ENCODE measurements at regions not wholly inside any gene's neighbourhood (a gene's known extent, or its start where the extent isn't known, plus 50 kb on each side); places are given as distances from the start of the nearest gene placed in this dataset.
"Not testable (repeated sequence)": the region's sequence is repeated elsewhere in the genome, so short reads cannot be mapped to it uniquely, and the experiment has no call there.

DNA sequence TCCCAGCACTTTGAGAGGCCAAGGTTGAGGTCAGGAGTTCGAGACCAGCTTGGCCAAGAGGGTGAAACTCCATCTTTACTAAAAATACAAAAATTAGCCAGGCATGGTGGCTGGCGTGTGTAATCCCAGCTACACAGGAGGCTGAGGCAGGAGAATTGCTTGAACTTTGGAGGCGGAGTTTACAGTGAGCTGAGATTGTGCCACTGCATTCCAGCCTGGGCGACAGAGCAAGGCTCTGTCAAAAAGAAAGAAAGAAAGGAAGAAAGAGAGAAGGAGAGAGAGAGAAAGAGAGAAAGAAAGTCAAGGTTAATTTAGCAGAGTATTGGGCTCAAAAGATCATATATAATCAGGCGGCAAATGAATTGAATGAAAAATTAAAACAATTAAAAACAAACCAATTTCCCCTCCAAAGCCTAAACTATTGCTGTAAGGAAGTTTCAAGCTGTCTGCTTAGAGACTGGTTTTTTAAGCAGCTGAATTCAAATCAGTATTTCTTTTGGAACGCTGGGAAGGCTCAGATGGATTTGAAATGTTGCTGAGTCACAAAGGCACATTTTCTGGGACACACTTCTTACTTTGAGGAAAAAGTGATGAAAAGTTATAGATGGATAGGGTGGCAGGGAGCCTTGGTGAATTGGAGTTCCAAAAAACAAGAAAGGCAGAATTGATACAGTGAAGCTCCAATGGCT, 81.3 kb upstream of the BHLHE40 start:
- in situ Hi-C loops (cut with HindIII; ENCODE audit: low sequenced_read_pairs): no loop called here

DNA sequence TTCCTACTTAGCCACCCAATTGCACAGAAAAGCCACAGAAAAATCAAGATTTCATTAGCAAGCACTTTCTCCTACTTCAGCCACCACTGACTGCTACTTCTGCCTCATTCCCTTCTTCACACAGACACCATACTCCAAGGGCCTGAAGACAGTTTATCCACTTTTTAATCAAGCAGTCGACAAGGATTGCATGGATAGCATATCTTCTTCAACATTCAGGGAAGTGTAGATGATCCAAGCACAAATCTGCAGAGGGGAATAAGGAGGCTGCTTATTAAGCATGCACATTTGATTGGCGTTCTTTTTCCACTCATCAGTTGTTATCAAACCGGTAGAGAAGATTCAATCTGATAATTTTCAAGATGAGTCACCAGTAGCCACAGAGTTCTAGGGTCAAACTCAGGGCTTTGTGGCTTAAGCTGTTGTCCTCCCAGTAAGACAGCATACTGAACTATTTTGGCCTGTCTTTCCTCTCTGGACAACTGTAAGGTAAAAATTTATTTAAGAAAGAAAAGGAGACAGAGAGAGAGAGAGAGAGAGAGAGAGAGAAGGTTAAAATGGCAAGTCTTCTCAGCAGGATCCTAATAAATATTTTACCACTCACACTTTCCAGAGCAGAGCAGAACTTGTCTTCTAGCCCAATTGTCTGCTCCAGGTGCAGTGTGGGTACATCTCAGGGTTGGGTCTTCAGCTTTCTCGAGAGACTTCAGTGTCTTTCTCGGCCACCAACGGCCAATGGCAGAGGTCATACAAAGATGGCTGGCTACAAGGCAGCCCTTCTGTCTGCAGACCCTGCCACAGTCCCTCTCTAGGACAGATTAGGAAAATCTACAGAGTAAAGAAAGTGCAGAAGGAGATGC, 80.6 kb upstream of the BHLHE40 start:
- in situ Hi-C loops (cut with HindIII; ENCODE audit: low sequenced_read_pairs): no loop called here

DNA sequence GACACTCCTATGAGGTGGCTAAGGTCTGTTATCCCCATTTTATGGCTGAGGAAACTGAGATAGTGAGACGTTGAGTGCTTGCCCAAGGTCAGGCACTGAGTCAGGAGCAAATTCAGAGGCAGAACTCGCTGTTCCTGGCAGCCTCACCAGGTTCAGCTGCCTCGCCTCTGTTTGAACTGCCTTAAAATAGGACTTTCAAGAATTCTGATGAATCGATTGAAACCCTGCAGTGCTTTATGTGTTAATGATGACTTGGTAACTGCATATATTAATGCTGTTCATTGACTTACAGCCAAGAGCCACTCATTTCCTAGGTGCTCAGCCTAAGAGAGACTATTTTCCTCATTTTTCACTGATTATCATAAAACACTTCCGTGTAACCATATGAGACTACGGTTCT, 79.5 kb upstream of the BHLHE40 start:
- in situ Hi-C loops (cut with HindIII; ENCODE audit: low sequenced_read_pairs): loop anchor here (5.0 kb wide), 1 partner anchor 38 kb away; no protein-coding TSS in a partner anchor

DNA sequence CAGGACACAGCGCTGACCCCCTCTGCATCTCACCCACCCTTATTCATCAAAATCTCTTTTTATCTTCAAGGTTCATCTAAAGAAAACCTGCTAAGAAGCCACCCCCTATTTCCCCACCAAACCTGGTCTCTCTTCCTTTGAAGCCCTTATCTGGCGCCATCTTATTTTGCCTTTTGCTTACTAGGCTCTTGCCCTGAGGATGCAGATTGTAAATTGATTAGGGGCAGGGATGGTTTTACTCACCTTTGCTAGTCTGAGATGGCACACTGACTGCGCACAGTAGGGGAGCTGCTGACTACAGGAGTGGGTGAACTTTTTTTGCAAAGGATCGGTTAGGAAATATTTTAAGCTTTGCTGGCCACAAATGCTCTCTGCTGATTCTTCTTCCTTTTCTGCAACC, 78.9 kb upstream of the BHLHE40 start:
- in situ Hi-C loops (cut with HindIII; ENCODE audit: low sequenced_read_pairs): loop anchor here (5.0 kb wide), 1 partner anchor 37 kb away; no protein-coding TSS in a partner anchor

GRCh38 chr3:4904811-4905695, 74.2 kb upstream of the BHLHE40 start:
- in situ Hi-C loops (cut with HindIII; ENCODE audit: low sequenced_read_pairs): loop anchor here (5.0 kb wide), 1 partner anchor 32 kb away; no protein-coding TSS in a partner anchor

DNA sequence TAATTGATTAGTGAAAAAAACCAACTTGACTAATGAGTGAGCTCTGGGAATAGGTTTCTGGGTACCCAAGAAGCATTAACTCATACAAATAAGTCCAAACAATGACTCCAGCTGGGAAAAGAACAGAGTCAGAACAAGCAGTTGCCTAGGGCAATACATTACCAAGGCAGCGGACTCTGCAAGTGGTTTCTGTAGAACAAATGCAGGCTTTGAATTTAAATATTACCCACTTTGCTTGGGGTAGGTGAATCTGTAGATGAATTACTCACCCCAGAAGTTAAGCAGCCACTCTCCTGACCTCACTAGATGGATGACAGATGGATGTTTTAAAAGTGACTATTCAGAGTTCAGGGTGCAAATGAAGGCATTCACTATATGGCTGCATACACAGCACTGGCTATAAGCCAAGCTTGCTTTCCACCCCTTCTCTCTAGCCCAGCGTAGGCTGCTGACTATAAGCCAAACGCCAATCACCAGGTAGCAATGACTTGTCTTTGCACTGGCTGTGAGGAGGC, 73.1 kb upstream of the BHLHE40 start:
- in situ Hi-C loops (cut with HindIII; ENCODE audit: low sequenced_read_pairs): no loop called here

DNA sequence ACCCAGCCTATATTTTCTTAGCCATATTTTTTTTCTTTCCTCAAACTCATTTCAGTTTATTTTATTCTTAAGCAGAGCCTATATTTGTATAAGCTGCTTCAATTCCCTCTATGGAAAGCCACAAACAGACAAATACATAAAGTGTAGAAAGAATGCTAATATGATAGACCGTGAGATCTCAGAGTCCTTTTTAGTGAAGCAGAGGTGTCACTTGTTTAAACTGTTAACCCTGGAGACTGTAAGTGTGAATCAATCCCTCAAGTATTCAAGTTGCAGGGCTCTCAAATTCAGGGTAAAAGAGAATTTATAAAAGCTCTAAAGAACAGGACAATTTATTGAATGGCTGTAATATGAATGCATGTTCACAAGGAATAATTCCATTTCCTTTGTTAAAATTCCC, 72.2 kb upstream of the BHLHE40 start:
- in situ Hi-C loops (cut with HindIII; ENCODE audit: low sequenced_read_pairs): no loop called here

DNA sequence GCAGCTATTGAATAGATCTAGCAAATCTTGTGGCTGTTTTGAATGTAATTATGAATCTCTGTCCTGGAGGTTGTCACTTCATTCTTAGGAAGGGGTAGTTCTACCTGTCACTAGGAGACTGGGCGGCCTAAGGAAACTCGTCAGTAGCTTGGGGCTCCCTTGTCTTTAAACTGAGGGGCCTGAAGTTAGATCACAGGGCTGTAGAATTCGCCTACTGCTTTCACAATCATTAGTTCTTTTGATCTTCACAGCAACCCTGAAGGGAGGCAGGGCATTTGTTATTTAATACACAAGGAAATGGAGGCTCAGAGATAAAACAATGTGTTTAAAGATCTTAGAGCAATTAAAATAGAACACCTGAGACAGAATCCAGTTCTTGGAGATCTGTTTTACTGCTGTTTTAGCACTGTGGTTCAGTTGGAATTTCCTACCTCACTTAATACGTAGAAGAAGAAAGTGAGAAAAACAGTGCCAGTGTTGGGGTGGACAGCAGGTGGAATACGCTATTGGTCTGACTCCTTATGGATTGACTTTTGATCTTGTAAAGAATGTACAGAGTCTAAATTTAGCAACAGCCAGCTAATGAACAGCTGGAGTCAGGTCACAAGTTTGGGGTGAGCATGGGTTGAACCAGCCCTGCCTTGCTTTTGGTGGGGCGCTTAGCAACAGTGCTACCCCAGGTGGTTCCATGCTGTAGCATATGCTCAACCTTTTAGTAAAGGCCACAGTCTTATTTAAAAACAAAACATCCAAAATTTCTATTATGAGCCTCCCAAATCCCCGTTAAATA, 71.4 kb upstream of the BHLHE40 start:
- in situ Hi-C loops (cut with HindIII; ENCODE audit: low sequenced_read_pairs): no loop called here

GRCh38 chr3:4908433-4909156, 70.6 kb upstream of the BHLHE40 start:
- in situ Hi-C loops (cut with HindIII; ENCODE audit: low sequenced_read_pairs): no loop called here

GRCh38 chr3:4914464-4914863, 64.8 kb upstream of the BHLHE40 start:
- in situ Hi-C loops (cut with HindIII; ENCODE audit: low sequenced_read_pairs): no loop called here

DNA sequence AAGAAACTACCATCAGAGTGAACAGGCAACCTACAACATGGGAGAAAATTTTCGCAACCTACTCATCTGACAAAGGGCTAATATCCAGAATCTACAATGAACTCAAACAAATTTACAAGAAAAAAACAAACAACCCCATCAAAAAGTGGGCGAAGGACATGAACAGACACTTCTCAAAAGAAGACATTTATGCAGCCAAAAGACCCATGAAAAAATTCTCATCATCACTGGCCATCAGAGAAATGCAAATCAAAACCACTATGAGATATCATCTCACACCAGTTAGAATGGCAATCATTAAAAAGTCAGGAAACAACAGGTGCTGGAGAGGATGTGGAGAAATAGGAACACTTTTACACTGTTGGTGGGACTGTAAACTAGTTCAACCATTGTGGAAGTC, 57.6 kb upstream of the BHLHE40 start:
- in situ Hi-C loops (cut with HindIII; ENCODE audit: low sequenced_read_pairs): not testable (repeated sequence)

DNA sequence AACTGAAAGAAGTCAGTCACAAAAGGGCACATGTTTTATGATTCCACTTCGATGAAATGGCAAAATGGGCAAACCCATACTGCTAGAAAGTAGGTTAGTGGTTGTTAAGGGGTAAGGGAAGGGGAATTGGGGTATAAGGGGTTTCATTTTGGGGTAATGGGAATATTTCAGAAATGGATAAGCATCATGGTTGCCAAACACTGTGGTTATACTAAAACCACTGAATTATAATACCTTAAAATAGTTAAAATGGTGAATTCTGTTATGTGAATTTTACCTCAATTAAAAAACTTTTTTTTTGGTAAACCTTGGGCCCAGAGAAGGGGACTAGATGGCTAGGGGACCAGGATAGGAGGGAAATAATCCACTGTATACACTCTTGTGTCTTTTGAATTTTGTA, 52.3 kb upstream of the BHLHE40 start:
- in situ Hi-C loops (cut with HindIII; ENCODE audit: low sequenced_read_pairs): no loop called here

DNA sequence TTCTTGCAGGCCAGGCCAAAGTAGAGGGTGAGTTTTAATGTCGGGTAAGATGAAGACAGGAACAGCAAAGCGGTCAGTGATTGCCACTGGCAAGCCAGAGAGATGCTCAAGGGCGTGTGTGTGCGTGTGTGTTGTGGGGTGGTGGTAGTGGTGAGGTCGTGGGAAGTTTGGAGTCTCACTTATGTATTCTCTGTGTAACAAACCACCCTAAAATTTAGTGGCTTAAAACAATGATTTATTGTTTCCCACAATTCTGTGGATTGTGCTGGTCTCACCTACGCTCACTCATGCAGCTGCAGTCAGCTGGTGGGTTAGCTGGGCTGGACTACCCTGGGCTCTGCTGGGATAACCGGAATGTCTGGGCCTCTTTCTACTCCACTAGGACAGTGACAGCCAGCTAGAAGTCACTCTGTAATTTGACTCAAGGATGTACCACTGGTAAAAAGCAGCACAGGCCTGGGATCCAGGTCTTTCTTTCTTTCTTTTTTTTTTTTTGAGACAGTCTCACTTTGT, 50.9 kb upstream of the BHLHE40 start:
- in situ Hi-C loops (cut with HindIII; ENCODE audit: low sequenced_read_pairs): no loop called here
